GM23338 (cell line): ENCODE measurements at regions not wholly inside any gene's neighbourhood (a gene's known extent, or its start where the extent isn't known, plus 50 kb on each side); places are given as distances from the start of the nearest gene placed in this dataset.

Experiments
- CREB1 ChIP-seq: fragments of 250-450 bp; sonication (Bioruptor Pico); IDR thresholded peaks from 2 replicates; pipeline ENCODE4 v1.5.0; 2020; ENCODE audit warnings: low read depth, mild to moderate bottlenecking, moderate library complexity
- CTCF ChIP-seq, 2 experiments: fragments of 200-600 bp in 1 of 2; sonication (generic) in 1 of 2; conservative IDR thresholded peaks; 2 replicates each; pipeline versions ENCODE4 v1.5.1 to v1.6.1; 2016 to 2017; ENCODE audit warnings: antibody characterized with exemption in 2 of 2, low read depth in 2 of 2, mild to moderate bottlenecking in 2 of 2, moderate library complexity in 1 of 2
- ETS1 ChIP-seq: IDR thresholded peaks from 2 replicates; pipeline ENCODE4 v1.6.1; 2016; ENCODE audit warnings: antibody characterized with exemption
- EZH2 ChIP-seq: fragments of 200-600 bp; sonication (generic); IDR thresholded peaks from one replicate; pipeline ENCODE4 v1.8.0; 2017; ENCODE audit warnings: antibody characterized with exemption, mild to moderate bottlenecking, low read depth; ENCODE audit not compliant: unreplicated experiment
- EZH2phosphoT487 ChIP-seq: fragments of 200-600 bp; sonication (generic); IDR thresholded peaks from one replicate; pipeline ENCODE4 v1.8.1; 2018; ENCODE audit warnings: antibody characterized with exemption; ENCODE audit not compliant: unreplicated experiment
- JUNB ChIP-seq: IDR thresholded peaks from one replicate; pipeline ENCODE4 v1.6.1; 2016; ENCODE audit warnings: antibody characterized with exemption; ENCODE audit not compliant: unreplicated experiment
- NANOG ChIP-seq: IDR thresholded peaks from 2 replicates; pipeline ENCODE4 v1.6.1; 2016; ENCODE audit warnings: antibody characterized with exemption, borderline replicate concordance
- POLR2AphosphoS5 ChIP-seq: IDR thresholded peaks from 2 replicates; pipeline ENCODE4 v1.6.1; 2016; ENCODE audit warnings: antibody characterized with exemption, low read depth
- ZNF462 ChIP-seq: fragments of 250-450 bp; sonication (Bioruptor Pico); IDR thresholded peaks from 2 replicates; pipeline ENCODE4 v1.5.0; 2020; ENCODE audit warnings: mild to moderate bottlenecking, moderate library complexity
- TF ChIP-seq, protein P1 (sequence below): IDR thresholded peaks from one replicate; pipeline ENCODE4 v1.6.1; 2018; ENCODE audit warnings: antibody characterized with exemption; ENCODE audit not compliant: unreplicated experiment

GRCh38 chr5:20077186-20077585, 89.2 kb upstream of the CDH18 start:
- no peak for TF ChIP-seq CREB1 (CRISPR knock-in tag)
- TF ChIP-seq CTCF (conservative IDR thresholded peaks at IDR 0.05; ENCODE audit: low read depth in 2 of 2): no peak
- TF ChIP-seq POLR2AphosphoS5: no peak
- no peak for TF ChIP-seq EZH2phosphoT487
- TF ChIP-seq ZNF462 (CRISPR knock-in tag): no peak
- no peak for TF ChIP-seq EZH2
- no peak for TF ChIP-seq ETS1
- no peak for TF ChIP-seq NANOG
- TF ChIP-seq JUNB: no peak
- TF ChIP-seq, protein P1, sequence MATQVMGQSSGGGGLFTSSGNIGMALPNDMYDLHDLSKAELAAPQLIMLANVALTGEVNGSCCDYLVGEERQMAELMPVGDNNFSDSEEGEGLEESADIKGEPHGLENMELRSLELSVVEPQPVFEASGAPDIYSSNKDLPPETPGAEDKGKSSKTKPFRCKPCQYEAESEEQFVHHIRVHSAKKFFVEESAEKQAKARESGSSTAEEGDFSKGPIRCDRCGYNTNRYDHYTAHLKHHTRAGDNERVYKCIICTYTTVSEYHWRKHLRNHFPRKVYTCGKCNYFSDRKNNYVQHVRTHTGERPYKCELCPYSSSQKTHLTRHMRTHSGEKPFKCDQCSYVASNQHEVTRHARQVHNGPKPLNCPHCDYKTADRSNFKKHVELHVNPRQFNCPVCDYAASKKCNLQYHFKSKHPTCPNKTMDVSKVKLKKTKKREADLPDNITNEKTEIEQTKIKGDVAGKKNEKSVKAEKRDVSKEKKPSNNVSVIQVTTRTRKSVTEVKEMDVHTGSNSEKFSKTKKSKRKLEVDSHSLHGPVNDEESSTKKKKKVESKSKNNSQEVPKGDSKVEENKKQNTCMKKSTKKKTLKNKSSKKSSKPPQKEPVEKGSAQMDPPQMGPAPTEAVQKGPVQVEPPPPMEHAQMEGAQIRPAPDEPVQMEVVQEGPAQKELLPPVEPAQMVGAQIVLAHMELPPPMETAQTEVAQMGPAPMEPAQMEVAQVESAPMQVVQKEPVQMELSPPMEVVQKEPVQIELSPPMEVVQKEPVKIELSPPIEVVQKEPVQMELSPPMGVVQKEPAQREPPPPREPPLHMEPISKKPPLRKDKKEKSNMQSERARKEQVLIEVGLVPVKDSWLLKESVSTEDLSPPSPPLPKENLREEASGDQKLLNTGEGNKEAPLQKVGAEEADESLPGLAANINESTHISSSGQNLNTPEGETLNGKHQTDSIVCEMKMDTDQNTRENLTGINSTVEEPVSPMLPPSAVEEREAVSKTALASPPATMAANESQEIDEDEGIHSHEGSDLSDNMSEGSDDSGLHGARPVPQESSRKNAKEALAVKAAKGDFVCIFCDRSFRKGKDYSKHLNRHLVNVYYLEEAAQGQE: no peak
